Middle frontal gyrus (tissue), 1 donor: ENCODE measurements at regions not wholly inside any gene's neighbourhood (a gene's known extent, or its start where the extent isn't known, plus 50 kb on each side); places are given as distances from the start of the nearest gene placed in this dataset.
"Not testable (repeated sequence)": the region's sequence is repeated elsewhere in the genome, so short reads cannot be mapped to it uniquely, and the experiment has no call there.

Experiments
- DNase-seq: peaks from one replicate; pipeline ENCODE4 v3.0.0-alpha.2; 2015; ENCODE audit warnings: low spot score; ENCODE audit errors: extremely low spot score

DNA sequence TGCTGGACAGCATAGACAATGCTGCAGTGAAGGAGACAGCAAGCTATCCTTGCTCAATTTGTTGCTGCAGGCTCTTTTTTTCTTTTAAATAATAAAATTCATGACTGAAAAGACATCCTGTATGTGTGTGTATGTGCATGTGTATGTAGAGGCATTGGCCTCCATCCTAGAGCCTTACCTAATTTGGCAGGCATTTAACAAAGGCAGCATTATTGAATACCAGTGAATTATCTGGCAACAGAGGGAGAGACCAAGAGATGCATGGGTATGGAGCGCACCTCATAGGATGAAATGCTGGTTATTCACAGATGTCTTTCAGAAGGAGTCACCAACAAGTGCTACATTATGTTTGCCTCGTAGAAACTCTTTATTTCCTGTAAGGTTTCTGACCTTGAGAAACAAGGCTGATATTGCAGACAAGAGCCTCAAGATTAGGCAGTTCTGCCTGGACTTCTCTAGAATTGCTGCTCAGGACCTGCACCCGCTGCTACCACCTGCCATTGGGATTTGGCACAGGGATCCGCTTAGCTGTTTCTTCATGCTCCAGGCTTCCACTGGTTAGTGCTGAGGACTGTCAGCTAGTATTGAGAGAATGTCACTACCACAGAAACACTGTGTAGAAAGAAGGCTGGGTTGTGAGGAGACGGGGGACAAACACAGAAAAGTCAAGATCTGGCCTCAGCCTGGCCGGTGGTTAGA is 247.7 kb upstream of the RFX3 start:
- no peak for DNase-seq

DNA sequence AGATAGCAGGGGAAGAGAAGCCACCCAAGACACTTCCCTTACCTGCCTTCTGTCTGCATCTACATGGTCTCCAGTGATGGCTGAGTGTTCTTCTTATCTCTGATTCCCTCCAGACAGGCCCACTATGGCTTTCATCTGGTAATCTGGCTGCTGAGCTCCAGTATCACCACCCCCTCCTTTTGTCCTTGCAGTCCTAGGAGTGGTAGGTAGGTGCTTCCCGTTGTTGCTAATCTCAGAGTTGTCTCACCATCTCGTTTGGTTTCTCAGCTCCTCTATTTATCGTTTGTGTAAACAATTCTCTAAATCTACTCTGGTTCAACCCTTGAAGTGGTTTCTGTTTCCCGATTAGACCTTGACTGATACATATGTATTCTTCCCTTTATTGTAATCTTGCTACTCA is 243.8 kb upstream of the RFX3 start:
- no peak for DNase-seq

DNA sequence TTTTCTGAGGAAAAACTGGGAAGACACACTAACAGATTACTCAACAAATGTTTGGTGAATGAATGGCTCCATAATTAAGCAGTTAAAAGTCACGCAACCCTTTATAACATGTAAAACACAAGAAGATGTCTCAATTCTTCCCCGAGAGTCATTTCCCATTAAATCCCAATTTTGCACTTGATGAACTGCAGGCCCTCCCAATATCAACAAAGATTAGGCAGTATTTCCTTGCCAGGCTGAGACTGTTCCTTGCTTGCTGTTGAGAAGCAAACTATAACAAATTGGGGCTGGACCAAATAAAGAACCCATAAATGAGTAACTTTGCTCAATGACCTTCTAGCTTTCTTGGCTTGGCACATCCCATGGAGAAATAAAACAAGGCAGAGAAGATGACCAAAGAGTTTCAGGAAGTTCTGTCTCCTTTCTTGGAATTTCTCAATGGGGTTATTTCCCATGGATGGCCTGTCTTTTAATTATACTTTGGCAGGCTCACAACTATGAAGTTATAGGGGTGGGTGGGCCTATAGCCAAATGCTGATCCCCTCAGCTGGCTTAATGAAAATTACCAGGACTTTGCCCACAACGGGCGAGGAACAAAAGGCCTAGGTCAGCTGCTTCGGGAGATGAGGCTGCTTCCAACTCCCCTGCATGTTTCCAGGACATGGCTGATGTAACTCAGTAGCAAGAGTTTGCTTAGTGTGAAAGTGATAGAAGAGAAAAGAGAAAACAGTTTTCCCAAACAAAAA is 243.1 kb upstream of the RFX3 start:
- DNase-seq = no peak

DNA sequence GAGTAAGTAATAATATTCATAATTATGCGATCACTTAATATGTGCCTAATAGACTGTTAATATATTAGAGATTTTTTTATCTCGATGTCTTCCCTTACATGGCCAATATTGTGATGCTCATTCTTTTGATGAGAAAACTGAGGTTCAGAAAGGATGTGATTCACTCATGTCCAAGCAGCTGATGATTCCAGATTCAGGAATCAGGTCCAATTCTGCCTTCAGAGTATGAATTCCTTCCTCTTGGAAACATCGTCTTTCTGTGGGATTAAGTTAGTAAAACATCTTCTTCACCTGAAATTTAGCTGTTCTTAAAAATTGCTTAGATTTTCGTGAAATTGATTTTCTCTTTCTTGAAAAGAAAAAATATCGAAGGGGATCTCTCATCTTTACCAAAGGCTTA is 242.5 kb upstream of the RFX3 start:
- no peak for DNase-seq

DNA sequence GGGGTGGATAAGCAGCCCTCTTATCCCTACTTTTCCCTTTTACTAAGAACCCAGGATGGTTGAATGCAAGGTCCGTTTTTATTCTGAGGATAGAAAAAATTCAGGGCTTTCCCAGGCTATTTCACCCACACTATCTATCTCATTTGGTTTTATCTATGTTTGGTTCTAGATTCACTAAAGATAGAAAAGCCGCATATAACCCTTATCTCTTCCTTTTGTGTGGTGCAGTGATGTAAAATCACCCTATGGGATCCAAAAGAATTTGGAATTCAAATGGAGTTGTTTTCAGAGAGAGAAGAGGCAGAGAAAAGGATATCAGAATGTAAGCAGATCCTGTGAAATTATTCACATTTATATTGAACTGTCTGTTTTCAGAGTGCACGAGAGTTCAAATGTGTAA is 236.3 kb upstream of the RFX3 start:
- no peak for DNase-seq

DNA sequence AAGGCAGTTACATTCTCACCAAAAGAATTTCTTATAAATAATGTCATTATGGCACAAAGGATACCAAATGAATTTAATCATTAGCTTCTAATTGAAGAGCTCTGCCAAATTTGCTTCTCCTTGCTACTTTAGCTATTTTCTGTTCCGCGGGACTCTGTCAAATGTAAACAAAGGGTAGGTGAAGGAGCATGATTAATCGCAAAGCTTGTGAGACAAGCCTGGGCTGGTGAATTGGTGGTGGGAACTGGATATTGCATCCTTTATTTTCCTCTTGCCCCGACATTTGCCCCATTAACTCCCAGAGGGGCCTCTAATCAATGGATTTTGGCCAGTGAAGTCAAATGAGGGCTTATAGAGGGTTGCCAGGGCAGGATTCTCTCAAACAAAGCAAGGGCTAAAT is 234.2 kb upstream of the RFX3 start:
- DNase-seq = no peak

DNA sequence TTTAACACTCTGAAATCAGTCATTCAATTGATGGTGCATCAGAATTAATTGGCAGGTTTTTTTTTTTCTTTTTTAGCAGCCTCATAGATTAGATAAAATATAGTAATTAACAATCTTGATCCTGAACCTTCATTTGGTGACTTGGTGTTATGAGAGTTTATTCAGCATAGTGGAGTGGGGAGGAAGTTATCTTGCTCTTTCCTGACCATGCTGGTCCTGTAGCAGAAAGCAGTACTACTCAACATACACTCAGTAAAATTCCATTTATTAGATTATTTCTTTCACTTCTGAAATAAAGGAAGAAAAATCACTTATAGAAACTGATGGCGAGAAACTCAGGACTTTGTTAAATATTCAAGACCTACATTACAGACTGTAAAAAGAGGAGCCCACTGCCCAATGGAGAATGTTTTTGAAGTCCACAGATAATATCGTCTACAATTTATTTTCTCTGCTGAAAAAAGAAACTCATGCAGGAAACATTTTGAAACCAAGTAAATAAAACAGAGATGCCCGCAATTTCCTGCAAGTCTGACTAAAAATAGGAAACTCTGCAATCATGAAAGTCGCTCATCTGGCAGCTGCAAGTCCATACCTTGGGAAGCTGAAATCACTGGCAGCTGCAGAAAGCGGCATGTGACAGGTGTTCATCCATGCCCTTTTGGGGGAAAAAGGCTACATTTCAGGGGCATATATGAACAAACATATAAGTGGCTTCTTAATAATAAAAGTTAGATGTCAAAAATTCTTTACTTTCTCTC is 233.2 kb upstream of the RFX3 start:
- DNase-seq = no peak

DNA sequence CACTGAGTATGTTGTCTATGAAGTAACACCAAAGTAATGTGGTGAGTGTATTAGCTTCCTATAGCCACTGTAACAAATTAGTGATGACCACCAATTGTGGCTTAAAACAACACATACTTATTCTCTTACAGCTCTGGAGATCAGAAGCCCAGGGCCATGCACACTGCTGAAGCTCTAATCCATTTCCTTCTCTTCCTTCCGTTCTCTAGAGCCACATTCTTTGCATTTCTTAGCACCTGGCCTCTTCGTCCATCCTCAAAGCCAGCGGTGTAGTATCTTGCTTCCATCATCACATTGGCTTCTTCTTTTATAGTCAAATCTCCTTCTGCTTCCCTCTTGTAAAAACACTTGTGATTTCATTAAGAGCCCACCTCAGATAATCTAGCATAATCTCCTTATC is 230.3 kb upstream of the RFX3 start:
- DNase-seq = no peak

DNA sequence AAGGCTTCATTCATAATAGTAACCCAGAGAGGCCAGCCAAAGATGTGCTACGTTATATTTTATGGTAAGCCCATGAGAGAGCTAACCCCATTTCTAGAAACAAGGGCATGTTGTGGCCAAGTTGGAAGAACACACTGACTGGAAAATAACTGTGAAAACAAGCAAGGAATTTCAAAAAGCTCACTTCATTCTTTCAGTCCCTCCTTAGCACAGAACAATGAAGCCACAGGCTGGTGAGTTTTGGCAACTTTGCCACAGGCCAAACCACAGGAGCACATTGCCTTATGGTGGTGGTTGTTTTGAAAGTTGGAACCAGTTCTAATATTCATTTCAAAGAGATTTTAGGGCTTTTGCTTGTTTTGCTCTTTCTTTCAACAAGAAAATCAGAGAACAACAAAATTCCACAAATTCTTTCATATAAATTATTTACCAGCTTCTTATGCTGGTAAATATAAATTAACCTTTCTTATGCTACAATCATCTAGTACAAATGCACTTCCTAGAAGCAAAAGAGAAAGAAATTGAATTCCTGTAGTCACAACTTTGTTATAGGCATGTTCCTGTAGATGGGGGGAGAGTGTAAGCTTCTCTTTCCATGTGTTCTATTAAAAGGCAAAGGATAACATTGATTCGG is 225.4 kb upstream of the RFX3 start:
- no peak for DNase-seq

DNA sequence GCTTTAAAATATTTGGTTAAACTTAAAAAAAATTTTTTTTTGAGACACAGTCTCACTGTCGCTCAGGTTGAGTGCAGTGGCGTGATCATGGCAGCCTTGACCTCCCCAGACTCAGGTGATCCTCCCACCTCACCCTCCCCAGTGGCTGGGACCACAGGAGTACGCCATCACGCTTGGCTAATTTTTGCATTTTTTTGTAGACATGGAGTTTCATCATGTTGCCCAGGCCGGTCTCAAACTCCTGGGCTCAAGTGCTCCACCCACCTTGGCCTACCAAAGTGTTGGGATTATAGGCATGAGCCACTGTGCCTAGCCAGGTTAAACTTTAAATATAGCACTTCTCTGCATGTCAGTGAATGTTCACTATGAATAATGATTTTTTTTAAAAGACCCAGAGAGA is 224.5 kb upstream of the RFX3 start:
- no peak for DNase-seq

DNA sequence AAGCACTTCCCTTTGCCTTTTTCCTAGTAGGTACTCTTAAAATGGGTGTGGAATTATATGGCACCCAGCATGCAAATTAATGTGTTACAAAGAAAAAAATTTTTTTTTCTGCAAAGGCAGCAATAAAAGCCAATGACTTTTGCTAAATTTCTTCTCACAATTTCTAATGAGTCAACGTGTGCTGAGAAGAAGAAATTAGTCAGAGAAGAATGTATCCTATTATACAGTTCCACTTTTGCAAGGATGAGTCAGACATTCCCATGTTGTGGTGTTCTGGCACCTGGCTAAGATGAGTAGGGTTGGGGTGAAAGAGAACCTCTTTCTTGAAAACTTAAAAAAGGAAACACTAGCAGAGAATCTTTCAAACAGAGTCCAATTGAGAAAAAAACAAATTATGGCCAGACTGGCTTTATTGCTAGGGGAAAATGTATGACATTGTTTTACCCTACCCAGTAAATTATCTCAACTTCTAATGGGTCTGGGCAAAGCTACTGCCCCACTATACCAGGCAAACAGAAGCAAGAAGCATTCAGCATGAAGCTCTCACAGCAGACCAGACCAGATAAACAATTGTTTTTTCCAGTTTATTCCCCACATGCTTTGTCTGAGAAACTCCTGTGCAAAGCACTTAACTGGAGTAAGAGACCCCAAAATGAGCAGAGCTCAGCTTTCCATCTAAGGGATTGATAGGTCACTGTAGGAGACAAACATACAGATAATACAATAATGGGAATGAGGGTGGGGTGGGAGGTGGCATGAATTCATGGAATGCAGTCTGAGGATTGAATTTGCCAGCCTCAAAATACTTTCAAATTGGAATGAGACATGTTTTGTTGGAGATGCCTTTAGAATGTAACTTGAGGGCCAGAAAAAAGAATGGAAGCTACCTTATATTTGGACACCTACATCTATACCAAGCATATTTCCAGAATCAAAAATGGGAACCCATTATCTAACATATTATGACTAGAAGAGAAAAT is 220.8 kb upstream of the RFX3 start:
- DNase-seq = no peak

DNA sequence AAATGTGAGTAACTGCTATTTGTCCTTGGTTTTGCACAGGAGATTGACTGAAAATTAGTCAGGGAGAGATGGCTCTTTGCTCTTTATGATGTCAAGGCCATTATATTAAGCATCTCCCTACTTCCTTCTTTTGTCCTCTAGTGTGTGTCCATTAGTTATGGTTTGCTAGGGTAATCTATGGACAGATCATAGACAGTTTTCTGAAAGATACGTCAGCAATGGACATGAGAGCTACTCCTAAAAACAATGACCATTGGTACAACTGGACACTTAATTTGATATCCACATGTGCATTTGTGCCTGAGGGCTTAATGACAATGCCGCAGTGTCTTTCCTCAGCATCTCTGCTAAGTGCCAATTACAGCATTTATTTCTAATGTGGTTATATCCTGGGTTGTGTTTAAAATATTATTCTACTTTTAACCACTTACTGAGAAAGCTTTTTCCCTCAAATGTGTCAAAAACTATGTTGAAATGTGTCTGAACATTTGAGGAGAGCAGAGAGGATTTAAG is 218.2 kb upstream of the RFX3 start:
- DNase-seq = no peak

DNA sequence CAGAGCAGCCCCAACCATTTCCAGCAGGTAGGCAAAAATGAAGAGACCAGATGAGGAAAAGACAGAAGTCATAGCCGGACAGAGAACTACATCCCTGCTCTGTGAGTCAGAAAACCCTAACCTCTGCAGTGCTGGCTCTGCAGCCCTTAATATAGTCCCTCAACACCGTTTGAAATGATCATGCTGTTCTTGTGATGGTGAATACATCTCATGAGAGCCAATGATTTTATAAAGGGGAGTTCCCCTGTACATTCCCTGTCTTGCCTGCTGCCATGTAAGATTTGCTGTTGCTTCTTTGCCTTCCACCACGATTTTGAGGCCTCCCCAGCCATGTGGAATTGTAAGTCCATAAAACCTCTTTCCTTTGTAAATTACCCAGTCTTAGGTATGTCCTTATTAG is 216.8 kb upstream of the RFX3 start:
- DNase-seq = no peak

DNA sequence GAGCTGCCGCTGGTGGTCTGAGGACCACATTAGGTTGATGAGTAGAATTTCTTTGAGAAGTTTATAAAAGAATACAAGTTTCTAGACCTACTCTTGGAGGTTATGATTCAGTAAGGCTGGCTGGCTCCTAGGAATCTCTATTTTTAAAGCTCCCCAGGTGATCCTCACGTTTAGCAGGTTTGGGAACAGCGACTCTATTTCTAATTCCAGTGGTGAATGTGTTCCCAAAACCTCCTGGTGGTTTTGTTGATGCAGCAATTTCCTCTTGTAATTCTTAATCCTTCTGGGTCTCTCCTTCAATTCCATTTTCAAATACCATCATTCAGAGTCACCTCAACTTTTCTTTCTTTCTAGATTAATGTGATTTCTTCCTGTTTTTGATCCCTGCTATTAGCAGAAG is 215.9 kb upstream of the RFX3 start:
- DNase-seq = no peak

DNA sequence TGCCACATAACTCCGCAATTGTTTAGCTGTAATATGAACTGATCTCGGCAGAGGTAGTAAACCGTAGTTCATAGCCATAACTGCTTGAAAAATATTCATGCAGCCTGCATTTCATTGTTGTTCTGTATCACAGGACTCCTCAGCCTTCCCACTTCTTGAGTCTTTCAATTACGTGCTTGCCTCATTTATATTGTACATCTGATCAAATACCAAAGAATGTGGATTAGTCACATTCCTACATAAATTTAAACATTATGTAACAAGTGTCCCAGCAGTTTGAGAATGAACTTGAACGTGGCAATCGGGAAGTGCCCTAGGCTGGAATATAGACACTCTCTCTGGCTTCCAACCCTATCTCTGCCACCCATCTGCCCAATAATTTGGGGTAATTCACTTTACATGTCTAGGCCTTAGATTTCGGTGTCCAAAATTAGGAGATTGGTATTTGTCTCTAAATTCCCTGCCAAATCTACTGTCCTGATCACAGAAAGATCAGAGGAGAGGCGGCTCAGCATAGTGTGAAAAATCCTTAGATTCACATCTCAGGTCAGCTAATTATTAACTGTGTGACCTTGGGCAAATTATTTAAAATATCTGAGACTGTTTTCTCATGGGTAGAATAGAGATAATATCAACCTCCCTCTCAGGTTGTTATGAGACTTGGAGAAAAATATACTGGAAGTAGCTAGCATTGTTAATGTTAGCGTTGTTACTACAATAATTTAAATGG is 215.1 kb upstream of the RFX3 start:
- no peak for DNase-seq

DNA sequence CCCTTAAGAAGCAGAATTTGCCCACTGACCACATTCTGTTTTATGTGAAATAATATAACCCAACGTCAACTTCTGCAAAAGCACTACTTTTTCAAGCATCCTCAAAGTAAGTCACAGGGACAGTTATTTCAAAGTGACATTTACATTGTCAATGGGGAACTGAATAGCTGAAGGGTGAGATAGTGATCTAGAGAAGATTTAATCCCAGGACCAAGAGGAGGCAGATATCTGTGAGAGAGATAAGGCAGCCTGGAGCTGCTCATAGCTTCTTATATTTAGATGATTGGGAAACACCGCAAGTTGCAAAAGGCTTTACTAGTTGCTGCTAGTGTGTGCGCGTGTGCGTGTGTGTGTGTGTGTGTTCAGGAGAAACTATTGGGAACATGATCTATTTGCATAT is 210.4 kb upstream of the RFX3 start:
- DNase-seq = no peak

DNA sequence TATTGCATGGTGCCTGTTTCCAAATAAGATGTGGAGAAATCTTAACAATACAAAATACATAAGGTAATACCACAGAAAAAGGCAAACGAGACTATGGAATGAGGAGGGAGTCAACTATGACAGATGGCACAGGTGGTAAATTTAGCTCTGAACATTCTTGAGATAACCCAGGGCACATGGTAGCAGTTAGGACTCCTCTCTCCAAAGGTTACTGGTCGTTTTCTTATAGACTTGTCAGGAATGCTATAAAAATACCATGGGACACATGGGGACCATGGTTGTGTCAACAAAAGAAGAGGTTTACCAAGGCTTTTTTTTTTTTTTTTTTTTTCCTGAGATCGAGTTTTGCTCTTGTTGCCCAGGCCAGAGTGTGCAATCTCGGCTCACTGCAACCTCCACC is 209.4 kb upstream of the RFX3 start:
- DNase-seq = no peak

DNA sequence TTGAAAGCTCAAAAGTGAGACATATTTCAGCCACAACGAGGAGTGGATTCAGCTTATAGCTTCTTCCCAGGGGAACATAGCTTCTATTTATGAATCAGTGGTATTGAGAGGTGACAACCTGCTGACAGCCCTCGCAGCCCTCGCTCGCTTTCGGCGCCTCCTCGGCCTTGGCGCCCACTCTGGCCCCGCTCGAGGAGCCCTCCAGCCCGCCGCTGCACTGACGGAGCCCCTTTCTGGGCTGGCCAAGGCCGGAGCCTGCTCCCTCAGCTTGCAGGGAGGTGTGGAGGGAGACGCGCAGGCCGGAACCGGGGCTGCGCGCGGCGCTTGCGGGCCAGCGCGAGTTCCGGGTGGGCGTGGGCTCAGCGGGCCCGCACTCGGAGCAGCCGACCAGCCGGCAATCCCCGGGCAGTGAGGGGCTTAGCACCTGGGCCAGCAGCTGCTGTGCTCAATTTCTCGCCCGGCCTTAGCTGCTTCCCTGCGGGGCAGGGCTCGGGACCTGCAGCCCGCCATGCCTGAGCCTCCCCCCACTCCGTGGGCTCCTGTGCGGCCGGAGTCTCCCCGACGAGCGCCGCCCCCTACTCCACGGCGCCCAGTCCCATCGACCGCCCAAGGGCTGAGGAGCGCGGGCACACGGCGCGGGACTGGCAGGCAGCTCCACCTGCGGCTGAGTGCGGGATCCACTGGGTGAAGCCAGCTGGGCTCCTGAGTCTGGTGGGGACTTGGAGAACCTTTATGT is 207.9 kb upstream of the RFX3 start:
- not testable (repeated sequence) for DNase-seq

DNA sequence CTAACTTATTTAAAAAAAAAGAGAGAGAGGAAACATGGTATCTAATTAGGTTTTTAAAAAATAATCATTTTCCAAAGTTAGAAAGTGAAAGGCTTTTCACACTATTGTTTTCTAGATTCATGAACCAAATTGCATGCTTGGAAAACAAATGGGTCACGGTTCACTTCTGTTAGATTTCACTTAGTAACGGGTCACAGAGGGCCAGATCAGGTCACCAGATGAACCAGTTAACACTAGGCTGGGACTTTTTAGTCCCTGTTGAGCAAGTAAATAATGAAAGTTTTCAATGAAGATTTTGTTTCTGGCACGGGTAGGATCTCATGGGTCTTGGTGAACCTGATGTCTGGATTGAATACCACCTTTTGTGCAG is 207.2 kb upstream of the RFX3 start:
- no peak for DNase-seq
